ENCODE measurements at regions not wholly inside any gene's neighbourhood (a gene's known extent, or its start where the extent isn't known, plus 50 kb on each side); places are given as distances from the start of the nearest gene placed in this dataset.

GRCh38 chr19:30780456-30780855 is 408.3 kb downstream of the ZNF536 start:
- intact Hi-C loops (cut with DNase I) = no loop called here
- H3K27me3 ChIP-seq = no peaks in the 10 kb centered on the region
- H3K4me1 ChIP-seq = no peaks in the 10 kb centered on the region
- H3K36me3 ChIP-seq = no peaks in the 10 kb centered on the region
- ATAC-seq (no peak), DNase-seq (no peak)
- H3K27ac ChIP-seq = no peak overlapping the region
- no peaks in the 10 kb centered on the region for H3K9me3 ChIP-seq
- no peak for TF ChIP-seq CTCF (IDR thresholded peaks at IDR 0.05)
- no peak overlapping the region for H3K4me3 ChIP-seq

- Histone ChIP-seq H3K4me3 (no peak overlapping the region), H3K4me1 (no peaks in the 10 kb centered on the region), H3K27ac (no peak overlapping the region), H3K9me3 (no peaks in the 10 kb centered on the region), H3K27me3 (no peaks in the 10 kb centered on the region), H3K36me3 (no peaks in the 10 kb centered on the region)
- ATAC-seq (no peak), DNase-seq (no peak)
- intact Hi-C loops (cut with DNase I) = no loop called here
- TF ChIP-seq CTCF (IDR thresholded peaks at IDR 0.05) = no peak
Observed at GRCh38 chr19:30780032-30780431, 407.8 kb downstream of the ZNF536 start.

- Histone ChIP-seq H3K36me3 (no peaks in the 10 kb centered on the region), H3K4me1 (no peaks in the 10 kb centered on the region), H3K4me3 (no peak overlapping the region), H3K27me3 (no peaks in the 10 kb centered on the region), H3K27ac (no peak overlapping the region), H3K9me3 (no peaks in the 10 kb centered on the region)
- DNase-seq = no peak
- no peak for TF ChIP-seq CTCF (IDR thresholded peaks at IDR 0.05)
- intact Hi-C loops (cut with DNase I) = no loop called here
- ATAC-seq = no peak
Observed at GRCh38 chr19:30778961-30779715, 407.0 kb downstream of the ZNF536 start.

- intact Hi-C loops (cut with DNase I) = no loop called here
- H3K36me3 ChIP-seq = no peaks in the 10 kb centered on the region
- H3K27ac ChIP-seq = no peak overlapping the region
- no peak overlapping the region for H3K4me3 ChIP-seq
- TF ChIP-seq CTCF (IDR thresholded peaks at IDR 0.05) = no peak
- H3K4me1 ChIP-seq = no peaks in the 10 kb centered on the region
- DNase-seq (no peak), ATAC-seq (no peak)
- H3K9me3 ChIP-seq = no peaks in the 10 kb centered on the region
- no peaks in the 10 kb centered on the region for H3K27me3 ChIP-seq
Observed at GRCh38 chr19:30778061-30778460, 405.9 kb downstream of the ZNF536 start.

- Histone ChIP-seq H3K9me3 (no peaks in the 10 kb centered on the region), H3K27ac (no peak overlapping the region), H3K36me3 (no peaks in the 10 kb centered on the region), H3K4me1 (no peaks in the 10 kb centered on the region), H3K27me3 (no peaks in the 10 kb centered on the region), H3K4me3 (no peak overlapping the region)
- ATAC-seq = no peak
- DNase-seq = no peak
- no peak for TF ChIP-seq CTCF (IDR thresholded peaks at IDR 0.05)
- intact Hi-C loops (cut with DNase I) = no loop called here
Observed at GRCh38 chr19:30775956-30776355, 403.8 kb downstream of the ZNF536 start.
